Lung (tissue), 11 donors: ENCODE measurements at regions not wholly inside any gene's neighbourhood (a gene's known extent, or its start where the extent isn't known, plus 50 kb on each side); places are given as distances from the start of the nearest gene placed in this dataset.

Source experiments
- ATAC-seq: fragments of 200-7000 bp; cut with Tn5 transposase; one replicate; pipeline ENCODE4 v1.9.1; 2020; ENCODE audit warnings: moderate number of reproducible peaks; ENCODE audit not compliant: insufficient read depth, low FRiP score
- DNase-seq, 3 donors: peaks; one replicate each; pipeline ENCODE4 v3.0.0-alpha.2; 2013 to 2017
- H3K27ac ChIP-seq, 2 donors: one replicate each; pipeline ENCODE4 v1.5.1; 2013; ENCODE audit warnings: mild to moderate bottlenecking in 2 of 2, moderate library complexity in 2 of 2, control low read depth in 1 of 2, inconsistent platforms in 1 of 2, low read depth in 1 of 2, low read length in 1 of 2
- H3K27me3 ChIP-seq, 3 donors: one replicate each; pipeline ENCODE4 v1.5.1; 2013; ENCODE audit warnings: low read length in 2 of 3; ENCODE audit not compliant: control insufficient read depth in 3 of 3, insufficient read depth in 3 of 3
- H3K36me3 ChIP-seq, 4 donors: one replicate each; pipeline ENCODE4 v1.5.1; 2013; ENCODE audit warnings: low read length in 4 of 4, mild to moderate bottlenecking in 1 of 4, moderate library complexity in 1 of 4; ENCODE audit not compliant: control insufficient read depth in 4 of 4, insufficient read depth in 4 of 4
- H3K4me1 ChIP-seq, 5 donors: one replicate each; pipeline ENCODE4 v1.5.1; 2013; ENCODE audit warnings: low read length in 5 of 5, mild to moderate bottlenecking in 2 of 5, moderate library complexity in 1 of 5; ENCODE audit not compliant: control insufficient read depth in 5 of 5, insufficient read depth in 5 of 5
- H3K4me3 ChIP-seq: one replicate; pipeline ENCODE4 v1.5.1; 2013; ENCODE audit warnings: mild to moderate bottlenecking, control low read depth, moderate library complexity
- H3K9ac ChIP-seq, 2 donors: one replicate each; pipeline ENCODE4 v1.5.1; 2013; ENCODE audit warnings: low read length in 2 of 2, control low read depth in 1 of 2; ENCODE audit not compliant: insufficient read depth in 1 of 2
- H3K9me3 ChIP-seq, 4 donors: one replicate each; pipeline ENCODE4 v1.5.1; 2013; ENCODE audit warnings: low read length in 3 of 4, mild to moderate bottlenecking in 1 of 4, moderate library complexity in 1 of 4; ENCODE audit not compliant: control insufficient read depth in 4 of 4, insufficient read depth in 3 of 4
- CTCF ChIP-seq: IDR thresholded peaks from 2 replicates; pipeline ENCODE4 v1.5.1; 2012; ENCODE audit warnings: mild to moderate bottlenecking; ENCODE audit errors: control extremely low read depth, extremely low read depth
- WGBS, 2 donors: extraction: QIAGEN DNeasy Blood & Tissue Kit; methylation state at CpG; one replicate each; pipeline ENCODE4 v1.1.7; 2013; 5-methylcytosine and 5-hydroxymethylcytosine counted together
- donor health status: control.
- donor health status: control.
- donor health status: Bipolar disorder and iron deficiency.
- donor health status: healthy.
- donor health status: DM: yes; HTN: yes; CAD: no.

- Histone ChIP-seq H3K27ac (no peak overlapping the region), H3K4me1 (peaks cover 0 to 2% (median 0%) of the 10 kb centered on the region in 5 donors), H3K27me3 (peaks cover 0 to 2% (median 0%) of the 10 kb centered on the region in 3 donors), H3K9me3 (peaks cover 0 to 7% (median 1%) of the 10 kb centered on the region in 4 donors), H3K4me3 (no peak overlapping the region), H3K9ac (no peak overlapping the region), H3K36me3 (no peaks in the 10 kb centered on the region)
- WGBS, 2 donors, result 60 to 66% methylated on average over 9 of the region's 9 CpGs
- ATAC-seq (no peak), DNase-seq (no peak)
- TF ChIP-seq CTCF, result no peak
Measured at GRCh38 chr20:51298141-51298749, 244.3 kb downstream of the NFATC2 start.

GRCh38 chr20:51287628-51288413, 254.7 kb downstream of the NFATC2 start:
- H3K9ac ChIP-seq, result no peak overlapping the region
- H3K36me3 ChIP-seq, result no peaks in the 10 kb centered on the region
- WGBS, 2 donors, result 68 to 78% methylated on average over 5 of the region's 5 CpGs
- no peak overlapping the region for H3K27ac ChIP-seq
- peaks cover 0 to 7% (median 0%) of the 10 kb centered on the region in 4 donors for H3K9me3 ChIP-seq
- TF ChIP-seq CTCF, result no peak
- no peak overlapping the region for H3K4me3 ChIP-seq
- no peaks in the 10 kb centered on the region for H3K27me3 ChIP-seq
- DNase-seq (no peak), ATAC-seq (no peak)
- H3K4me1 ChIP-seq, result no peaks in the 10 kb centered on the region

GRCh38 chr20:51286758-51287157, 255.8 kb downstream of the NFATC2 start:
- Histone ChIP-seq H3K9ac (no peak overlapping the region), H3K27me3 (no peaks in the 10 kb centered on the region), H3K36me3 (no peaks in the 10 kb centered on the region), H3K9me3 (peaks cover 0 to 5% (median 0%) of the 10 kb centered on the region in 4 donors), H3K27ac (no peak overlapping the region), H3K4me3 (no peak overlapping the region), H3K4me1 (no peaks in the 10 kb centered on the region)
- DNase-seq (no peak), ATAC-seq (no peak)
- no peak for TF ChIP-seq CTCF
- 37 to 81% methylated on average over 1 of the region's 1 CpG for WGBS, 2 donors
